ENCODE measurements at regions not wholly inside any gene's neighbourhood (a gene's known extent, or its start where the extent isn't known, plus 50 kb on each side); places are given as distances from the start of the nearest gene placed in this dataset.

DNA sequence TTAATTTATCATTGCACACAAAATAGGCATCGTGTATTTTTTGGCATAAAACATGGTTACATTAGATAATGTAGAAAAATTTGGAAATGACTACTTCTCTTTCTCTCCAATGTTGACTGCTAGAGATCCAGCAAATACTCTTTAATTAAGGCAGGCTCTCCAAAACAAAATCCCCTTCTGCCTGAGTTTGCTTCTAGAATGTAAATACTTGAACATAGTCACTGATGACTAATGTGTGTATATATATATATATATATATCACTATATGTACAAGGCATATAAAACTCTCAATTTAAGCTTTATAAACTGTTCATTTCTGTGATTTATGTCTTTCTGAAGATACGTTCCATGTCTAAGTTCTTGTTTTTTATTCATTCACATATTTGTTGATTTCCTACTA lies 67.2 kb upstream of the CAMK2D start:
- WGBS, 4 donors: 77 to 85% (median 79%) methylated on average over 2 of the region's 2 CpGs
- ATAC-seq: no peak
- no peaks in the 10 kb centered on the region for H3K36me3 ChIP-seq
- no peak for DNase-seq
- no peak overlapping the region for H3K27ac ChIP-seq
- TF ChIP-seq, protein P1, sequence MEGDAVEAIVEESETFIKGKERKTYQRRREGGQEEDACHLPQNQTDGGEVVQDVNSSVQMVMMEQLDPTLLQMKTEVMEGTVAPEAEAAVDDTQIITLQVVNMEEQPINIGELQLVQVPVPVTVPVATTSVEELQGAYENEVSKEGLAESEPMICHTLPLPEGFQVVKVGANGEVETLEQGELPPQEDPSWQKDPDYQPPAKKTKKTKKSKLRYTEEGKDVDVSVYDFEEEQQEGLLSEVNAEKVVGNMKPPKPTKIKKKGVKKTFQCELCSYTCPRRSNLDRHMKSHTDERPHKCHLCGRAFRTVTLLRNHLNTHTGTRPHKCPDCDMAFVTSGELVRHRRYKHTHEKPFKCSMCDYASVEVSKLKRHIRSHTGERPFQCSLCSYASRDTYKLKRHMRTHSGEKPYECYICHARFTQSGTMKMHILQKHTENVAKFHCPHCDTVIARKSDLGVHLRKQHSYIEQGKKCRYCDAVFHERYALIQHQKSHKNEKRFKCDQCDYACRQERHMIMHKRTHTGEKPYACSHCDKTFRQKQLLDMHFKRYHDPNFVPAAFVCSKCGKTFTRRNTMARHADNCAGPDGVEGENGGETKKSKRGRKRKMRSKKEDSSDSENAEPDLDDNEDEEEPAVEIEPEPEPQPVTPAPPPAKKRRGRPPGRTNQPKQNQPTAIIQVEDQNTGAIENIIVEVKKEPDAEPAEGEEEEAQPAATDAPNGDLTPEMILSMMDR (IDR thresholded peaks at IDR 0.05): no peak
- TF ChIP-seq POLR2A (IDR thresholded peaks at IDR 0.05): no peak
- peaks cover 0 to 30% (median 19%) of the 10 kb centered on the region in 12 donors for H3K4me1 ChIP-seq
- intact Hi-C loops (cut with DNase I): no loop called here
- H3K4me3 ChIP-seq: no peak overlapping the region
- no peaks in the 10 kb centered on the region for H3K9me3 ChIP-seq
- no peaks in the 10 kb centered on the region for H3K27me3 ChIP-seq

DNA sequence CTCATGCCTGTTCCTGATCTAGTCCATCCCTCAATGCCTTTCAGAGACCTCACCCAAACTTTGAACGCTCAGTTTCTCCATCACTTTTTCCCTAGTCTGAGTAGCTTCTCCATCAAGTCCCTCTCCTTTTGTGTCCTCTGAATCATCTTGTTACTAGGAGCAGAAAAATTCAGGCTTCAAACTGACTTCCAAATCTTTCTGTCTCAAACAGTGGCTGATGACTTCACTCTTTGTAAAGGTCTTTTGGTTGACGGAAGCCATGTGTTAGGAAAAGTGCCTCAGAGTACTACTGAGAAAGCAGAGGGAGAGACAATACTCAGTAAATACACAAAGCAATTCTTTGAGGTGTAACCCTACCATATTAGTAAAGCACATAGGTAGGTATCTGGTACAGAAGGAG lies 65.7 kb upstream of the CAMK2D start:
- peak in 2 of 4 donors; percentile 37 to 72 for ATAC-seq
- Histone ChIP-seq H3K4me1 (peaks cover 0 to 40% (median 18%) of the 10 kb centered on the region in 12 donors), H3K27me3 (no peaks in the 10 kb centered on the region), H3K27ac (no peak overlapping the region), H3K9me3 (no peaks in the 10 kb centered on the region), H3K36me3 (no peaks in the 10 kb centered on the region), H3K4me3 (no peak overlapping the region)
- no peak for TF ChIP-seq POLR2A (IDR thresholded peaks at IDR 0.05)
- TF ChIP-seq, protein P1 (IDR thresholded peaks at IDR 0.05): no peak
- DNase-seq: no peak
- WGBS, 4 donors: 83 to 87% (median 85%) methylated on average over 2 of the region's 2 CpGs
- intact Hi-C loops (cut with DNase I): no loop called here

DNA sequence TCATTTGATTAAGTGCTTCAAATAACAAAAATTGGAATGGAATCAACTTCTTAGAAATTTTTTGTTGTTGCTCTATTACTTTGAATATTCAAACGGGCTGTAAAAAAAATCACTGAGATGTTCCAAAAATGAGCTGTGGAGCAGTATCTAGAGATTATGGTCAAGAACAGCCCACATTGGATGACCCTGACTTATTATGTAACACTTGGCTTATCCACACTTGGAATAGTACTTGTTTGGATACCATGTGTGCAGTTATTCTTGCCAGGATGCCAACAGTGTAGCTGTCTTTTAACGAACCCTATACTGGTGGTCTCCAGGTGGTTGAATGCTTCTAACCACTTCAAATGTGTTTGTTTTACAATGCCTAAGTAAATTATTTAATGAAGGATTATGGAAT lies 64.9 kb upstream of the CAMK2D start:
- DNase-seq (no peak), ATAC-seq (peak; percentile 58 to 82 (median 72))
- TF ChIP-seq, protein P1 (IDR thresholded peaks at IDR 0.05): no peak
- TF ChIP-seq POLR2A (IDR thresholded peaks at IDR 0.05): no peak
- Histone ChIP-seq H3K36me3 (no peaks in the 10 kb centered on the region), H3K27ac (no peak overlapping the region), H3K27me3 (no peaks in the 10 kb centered on the region), H3K9me3 (no peaks in the 10 kb centered on the region), H3K4me3 (no peak overlapping the region), H3K4me1 (peaks cover 0 to 42% (median 18%) of the 10 kb centered on the region in 12 donors)
- WGBS, 4 donors: 22 to 34% (median 29%) methylated on average over 2 of the region's 2 CpGs
- intact Hi-C loops (cut with DNase I): no loop called here

DNA sequence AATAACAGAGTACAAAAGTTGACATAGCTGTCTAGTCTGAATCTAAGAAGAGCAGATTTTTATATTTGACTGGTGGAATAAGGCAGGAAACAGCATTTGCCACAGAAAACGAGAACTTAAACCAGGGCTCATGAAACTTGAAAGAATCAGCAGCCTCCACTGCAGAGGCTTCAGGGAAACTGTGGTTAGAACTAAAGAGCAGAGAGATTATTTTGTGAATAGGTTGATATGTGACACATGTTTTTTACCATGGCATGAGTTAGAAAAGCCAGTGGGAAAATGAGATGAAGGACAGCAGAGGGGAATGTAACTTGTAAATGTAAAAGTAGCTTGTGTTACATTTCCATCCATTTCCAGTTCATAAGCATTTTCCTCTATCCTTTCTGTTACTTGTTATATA lies 63.7 kb upstream of the CAMK2D start:
- Histone ChIP-seq H3K4me3 (no peak overlapping the region), H3K9me3 (no peaks in the 10 kb centered on the region), H3K27me3 (no peaks in the 10 kb centered on the region), H3K4me1 (peaks cover 0 to 44% (median 18%) of the 10 kb centered on the region in 12 donors), H3K27ac (peak overlapping the region in 1 of 12 donors; percentile 57), H3K36me3 (no peaks in the 10 kb centered on the region)
- WGBS, 4 donors: 64 to 68% (median 66%) methylated on average over 1 of the region's 1 CpG
- TF ChIP-seq, protein P1 (IDR thresholded peaks at IDR 0.05): no peak
- no peak for TF ChIP-seq POLR2A (IDR thresholded peaks at IDR 0.05)
- intact Hi-C loops (cut with DNase I): no loop called here
- no peak for ATAC-seq
- no peak for DNase-seq

Measured in heart left ventricle (tissue), 16 donors.